Cerebellar cortex (tissue), 1 donor: ENCODE measurements at regions not wholly inside any gene's neighbourhood (a gene's known extent, or its start where the extent isn't known, plus 50 kb on each side); places are given as distances from the start of the nearest gene placed in this dataset.

Experiments used
- DNase-seq: peaks from one replicate; pipeline ENCODE4 v3.0.0-alpha.2; 2015; ENCODE audit warnings: low spot score

GRCh38 chr9:129506041-129506440 is 114.9 kb downstream of the C9orf50 start:
- DNase-seq: no peak

GRCh38 chr9:129505270-129505902 is 115.5 kb downstream of the C9orf50 start:
- no peak for DNase-seq

- no peak for DNase-seq
Observed at GRCh38 chr9:129504404-129504803, 116.5 kb downstream of the C9orf50 start.

GRCh38 chr9:129501771-129502319 is 119.1 kb downstream of the C9orf50 start:
- DNase-seq: no peak

- DNase-seq: no peak
Observed at GRCh38 chr9:129500863-129501770, 119.8 kb downstream of the C9orf50 start.

- peak; percentile 59 for DNase-seq
Observed at GRCh38 chr9:129500161-129500862, 120.6 kb downstream of the C9orf50 start.

GRCh38 chr9:129498451-129499384 is 122.2 kb downstream of the C9orf50 start:
- no peak for DNase-seq

GRCh38 chr9:129497813-129498450 is 123.0 kb downstream of the C9orf50 start:
- no peak for DNase-seq

GRCh38 chr9:129497005-129497812 is 123.7 kb downstream of the C9orf50 start:
- no peak for DNase-seq

- peak; percentile 95 for DNase-seq
Observed at GRCh38 chr9:129496473-129497004, 124.4 kb downstream of the C9orf50 start.

GRCh38 chr9:129495620-129496472 is 125.1 kb downstream of the C9orf50 start:
- DNase-seq: peak; percentile 95

GRCh38 chr9:129494113-129494789 is 126.7 kb downstream of the C9orf50 start:
- no peak for DNase-seq

- no peak for DNase-seq
Observed at GRCh38 chr9:129493706-129494047, 127.2 kb downstream of the C9orf50 start.

- DNase-seq: no peak
Observed at GRCh38 chr9:129493002-129493705, 127.7 kb downstream of the C9orf50 start.

- no peak for DNase-seq
Observed at GRCh38 chr9:129491487-129491855, 129.4 kb downstream of the C9orf50 start.

- DNase-seq: no peak
Observed at GRCh38 chr9:129490583-129491486, 130.1 kb downstream of the C9orf50 start.
